ENCODE measurements at regions not wholly inside any gene's neighbourhood (a gene's known extent, or its start where the extent isn't known, plus 50 kb on each side); places are given as distances from the start of the nearest gene placed in this dataset.

GRCh38 chr1:232292239-232292638 lies 337.7 kb downstream of the SIPA1L2 start:
- CTCF ChIA-PET, result no interaction called here
- ATAC-seq (ENCODE audit: poor library complexity), result no peak
- Mint-ChIP-seq H3K9me3 (no peaks in the 10 kb centered on the region), H3K27ac (no peak overlapping the region), H3K27me3 (peaks cover 10% of the 10 kb centered on the region), H3K4me1 (ENCODE audit: low read depth) (peaks cover 8% of the 10 kb centered on the region), H3K36me3 (ENCODE audit: low read depth) (no peaks in the 10 kb centered on the region), H3K4me3 (no peak overlapping the region)
- no peak for TF ChIP-seq CTCF (IDR thresholded peaks at IDR 0.05)
- no peaks in the 10 kb centered on the region for H3K9me3 ChIP-seq (ENCODE audit: control insufficient read depth in 1 of 2, insufficient read depth in 1 of 2, low read length in 2 of 2)
- no peaks in the 10 kb centered on the region for H3K4me1 ChIP-seq (ENCODE audit: insufficient read depth, low read length)
- DNase-seq, result no peak
- H3K4me3 ChIP-seq (ENCODE audit: low read length), result no peak overlapping the region
- no peak overlapping the region for H3K27ac ChIP-seq (ENCODE audit: low read depth in 1 of 2, low read length in 2 of 2)
- no peaks in the 10 kb centered on the region for H3K36me3 ChIP-seq (ENCODE audit: insufficient read depth, low read length)
- no peaks in the 10 kb centered on the region for H3K27me3 ChIP-seq (ENCODE audit: control insufficient read depth in 1 of 2, insufficient read depth in 2 of 2, low read length in 2 of 2)
- POLR2A ChIA-PET, result no interaction called here
- intact Hi-C loops (cut with DNase I, micrococcal nuclease), result no loop called here

GRCh38 chr1:232291681-232292080 lies 338.3 kb downstream of the SIPA1L2 start:
- ChIA-PET CTCF (no interaction called here), POLR2A (no interaction called here)

GRCh38 chr1:232291261-232291660 lies 338.7 kb downstream of the SIPA1L2 start:
- intact Hi-C loops (cut with DNase I, micrococcal nuclease), result no loop called here
- H3K9me3 ChIP-seq (ENCODE audit: control insufficient read depth in 1 of 2, insufficient read depth in 1 of 2, low read length in 2 of 2), result no peaks in the 10 kb centered on the region
- no peak overlapping the region for H3K4me3 ChIP-seq (ENCODE audit: low read length)
- POLR2A ChIA-PET, result no interaction called here
- ATAC-seq (ENCODE audit: poor library complexity) (no peak), DNase-seq (no peak)
- Mint-ChIP-seq H3K36me3 (ENCODE audit: low read depth) (no peaks in the 10 kb centered on the region), H3K4me1 (ENCODE audit: low read depth) (peaks cover 8% of the 10 kb centered on the region), H3K9me3 (no peaks in the 10 kb centered on the region), H3K4me3 (no peak overlapping the region), H3K27ac (no peak overlapping the region), H3K27me3 (peaks cover 5% of the 10 kb centered on the region)
- no peak for TF ChIP-seq CTCF (IDR thresholded peaks at IDR 0.05)
- H3K36me3 ChIP-seq (ENCODE audit: insufficient read depth, low read length), result no peaks in the 10 kb centered on the region
- no peaks in the 10 kb centered on the region for H3K27me3 ChIP-seq (ENCODE audit: control insufficient read depth in 1 of 2, insufficient read depth in 2 of 2, low read length in 2 of 2)
- H3K27ac ChIP-seq (ENCODE audit: low read depth in 1 of 2, low read length in 2 of 2), result no peak overlapping the region
- CTCF ChIA-PET, result no interaction called here
- H3K4me1 ChIP-seq (ENCODE audit: insufficient read depth, low read length), result no peaks in the 10 kb centered on the region

More at GRCh38 chr1:232291681-232292080, 338.3 kb downstream of the SIPA1L2 start:
- Histone ChIP-seq H3K9me3 (ENCODE audit: control insufficient read depth in 1 of 2, insufficient read depth in 1 of 2, low read length in 2 of 2) (no peaks in the 10 kb centered on the region), H3K4me3 (ENCODE audit: low read length) (no peak overlapping the region), H3K27me3 (ENCODE audit: control insufficient read depth in 1 of 2, insufficient read depth in 2 of 2, low read length in 2 of 2) (no peaks in the 10 kb centered on the region), H3K36me3 (ENCODE audit: insufficient read depth, low read length) (no peaks in the 10 kb centered on the region), H3K27ac (ENCODE audit: low read depth in 1 of 2, low read length in 2 of 2) (no peak overlapping the region), H3K4me1 (ENCODE audit: insufficient read depth, low read length) (no peaks in the 10 kb centered on the region)
- peaks cover 5% of the 10 kb centered on the region for H3K27me3 Mint-ChIP-seq
- DNase-seq, result no peak
- H3K9me3 Mint-ChIP-seq, result no peaks in the 10 kb centered on the region
- peaks cover 8% of the 10 kb centered on the region for H3K4me1 Mint-ChIP-seq (ENCODE audit: low read depth)
- no peak overlapping the region for H3K27ac Mint-ChIP-seq
- no peak for ATAC-seq (ENCODE audit: poor library complexity)
- H3K36me3 Mint-ChIP-seq (ENCODE audit: low read depth), result no peaks in the 10 kb centered on the region
- no peak overlapping the region for H3K4me3 Mint-ChIP-seq
- intact Hi-C loops (cut with DNase I, micrococcal nuclease), result no loop called here
- TF ChIP-seq CTCF (IDR thresholded peaks at IDR 0.05), result no peak
